PC-9 (cell line): ENCODE measurements at regions not wholly inside any gene's neighbourhood (a gene's known extent, or its start where the extent isn't known, plus 50 kb on each side); places are given as distances from the start of the nearest gene placed in this dataset.

ENCODE experiments used
- BruUV-seq: library from RNA; stranded (reverse); fragments of 400-500 nt; replicated peaks from 2 replicates; lab custom pipeline; 2021; lab: Mats Ljungman, UMichigan
- CTCF ChIA-PET: fragments of 300-600 bp; sonication (Branson Sonifier 250); formaldehyde crosslinking; loops from one replicate; lab custom pipeline; 2022; ENCODE audit warnings: antibody characterized with exemption; lab: Charles Lee
- POLR2A ChIA-PET: fragments of 300-600 bp; sonication (Branson Sonifier 250); formaldehyde crosslinking; loops from one replicate; lab custom pipeline; 2022; ENCODE audit warnings: antibody characterized with exemption; ENCODE audit not compliant: unreplicated experiment; lab: Charles Lee
- DNase-seq, 2 experiments: peaks; one replicate each; pipeline versions ENCODE4 v3.0.0 to v3.0.0-alpha.2; 2015 to 2022; ENCODE audit warnings: mixed read lengths in 1 of 2
- H2AFZ ChIP-seq: fragments of 200-600 bp; sonication (generic); 2 replicates; pipeline ENCODE4 v1.8.1; 2017; ENCODE audit warnings: antibody characterized with exemption
- H3F3A ChIP-seq: fragments of 200-600 bp; sonication (generic); 2 replicates; pipeline ENCODE4 v1.8.1; 2017; ENCODE audit warnings: antibody characterized with exemption, mild to moderate bottlenecking, low read depth; ENCODE audit not compliant: insufficient read depth
- H3K27ac ChIP-seq: fragments of 200-600 bp; sonication (generic); 2 replicates; pipeline ENCODE4 v1.6.1; 2016; ENCODE audit warnings: mixed run types
- H3K27me3 ChIP-seq: fragments of 200-600 bp; sonication (generic); 2 replicates; pipeline ENCODE4 v1.6.1; 2016; ENCODE audit warnings: low read depth, mixed run types; ENCODE audit not compliant: insufficient read depth
- H3K36me3 ChIP-seq: fragments of 200-600 bp; sonication (generic); 2 replicates; pipeline ENCODE4 v1.6.1; 2016; ENCODE audit warnings: low read depth, mixed run types
- H3K4me1 ChIP-seq: fragments of 200-600 bp; sonication (generic); replicated peaks from 2 replicates; pipeline ENCODE4 v1.6.1; 2016; ENCODE audit warnings: mixed run types; ENCODE audit not compliant: insufficient read depth
- H3K4me2 ChIP-seq: fragments of 200-600 bp; sonication (generic); 2 replicates; pipeline ENCODE4 v1.6.1; 2017; ENCODE audit warnings: mixed run types
- H3K4me3 ChIP-seq: fragments of 200-600 bp; sonication (generic); 2 replicates; pipeline ENCODE4 v1.6.1; 2016; ENCODE audit warnings: mixed run types
- H3K79me2 ChIP-seq: fragments of 200-600 bp; sonication (generic); 2 replicates; pipeline ENCODE4 v1.6.1; 2017; ENCODE audit warnings: low read depth, mixed run types
- H3K9me2 ChIP-seq: fragments of 200-600 bp; sonication (generic); 2 replicates; pipeline ENCODE4 v1.8.1; 2017; ENCODE audit warnings: mild to moderate bottlenecking; ENCODE audit not compliant: insufficient read depth
- H3K9me3 ChIP-seq: fragments of 200-600 bp; sonication (generic); 2 replicates; pipeline ENCODE4 v1.8.1; 2016; ENCODE audit warnings: low read depth; ENCODE audit not compliant: insufficient read depth
- H4K20me1 ChIP-seq: fragments of 200-600 bp; sonication (generic); 2 replicates; pipeline ENCODE4 v1.8.1; 2017; ENCODE audit not compliant: insufficient read depth
- EZH2 ChIP-seq: fragments of 200-600 bp; sonication (generic); IDR thresholded peaks from 2 replicates; pipeline ENCODE4 v1.8.0; 2017; ENCODE audit warnings: antibody characterized with exemption, low read depth
- intact Hi-C: fragments of 100-400 bp; cut with micrococcal nuclease; formaldehyde crosslinking; loops from one replicate; pipeline ENCODE4 v1.10.0; 2022; ENCODE audit not compliant: unreplicated experiment
- TF ChIP-seq, protein P1 (sequence below): fragments of 200-600 bp; sonication (generic); conservative IDR thresholded peaks from 2 replicates; pipeline ENCODE4 v1.6.1; 2017; ENCODE audit warnings: mixed run types, antibody characterized with exemption, mild to moderate bottlenecking, moderate library complexity

DNA sequence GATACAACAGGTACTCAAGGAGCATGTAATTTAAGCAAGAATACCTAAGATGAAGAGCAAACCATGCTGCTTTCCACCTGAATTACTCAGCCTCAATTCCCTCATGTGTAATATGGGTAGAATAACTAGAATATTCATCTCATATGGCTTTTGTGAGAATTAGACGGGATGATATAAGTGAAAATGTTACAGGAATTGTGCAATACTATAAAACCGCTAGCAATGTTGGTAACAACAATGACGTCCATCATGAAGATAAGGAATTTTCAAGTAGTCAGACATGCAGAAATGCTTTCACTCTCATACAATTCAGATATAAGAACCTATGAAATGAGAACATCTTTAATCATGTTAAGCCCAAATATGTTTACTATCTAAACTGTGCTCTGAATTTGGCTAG lies 2106.6 kb upstream of the CELF4 start:
- DNase-seq, result no peak
- H3K4me3 ChIP-seq, result no peak overlapping the region
- H3K9me3 ChIP-seq, result no peaks in the 10 kb centered on the region
- TF ChIP-seq, protein P1, sequence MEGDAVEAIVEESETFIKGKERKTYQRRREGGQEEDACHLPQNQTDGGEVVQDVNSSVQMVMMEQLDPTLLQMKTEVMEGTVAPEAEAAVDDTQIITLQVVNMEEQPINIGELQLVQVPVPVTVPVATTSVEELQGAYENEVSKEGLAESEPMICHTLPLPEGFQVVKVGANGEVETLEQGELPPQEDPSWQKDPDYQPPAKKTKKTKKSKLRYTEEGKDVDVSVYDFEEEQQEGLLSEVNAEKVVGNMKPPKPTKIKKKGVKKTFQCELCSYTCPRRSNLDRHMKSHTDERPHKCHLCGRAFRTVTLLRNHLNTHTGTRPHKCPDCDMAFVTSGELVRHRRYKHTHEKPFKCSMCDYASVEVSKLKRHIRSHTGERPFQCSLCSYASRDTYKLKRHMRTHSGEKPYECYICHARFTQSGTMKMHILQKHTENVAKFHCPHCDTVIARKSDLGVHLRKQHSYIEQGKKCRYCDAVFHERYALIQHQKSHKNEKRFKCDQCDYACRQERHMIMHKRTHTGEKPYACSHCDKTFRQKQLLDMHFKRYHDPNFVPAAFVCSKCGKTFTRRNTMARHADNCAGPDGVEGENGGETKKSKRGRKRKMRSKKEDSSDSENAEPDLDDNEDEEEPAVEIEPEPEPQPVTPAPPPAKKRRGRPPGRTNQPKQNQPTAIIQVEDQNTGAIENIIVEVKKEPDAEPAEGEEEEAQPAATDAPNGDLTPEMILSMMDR, result no peak
- no peak for TF ChIP-seq EZH2
- POLR2A ChIA-PET, result no interaction called here
- no peaks in the 10 kb centered on the region for H3K79me2 ChIP-seq
- H4K20me1 ChIP-seq, result no peaks in the 10 kb centered on the region
- no peaks in the 10 kb centered on the region for H3K36me3 ChIP-seq
- no peaks in the 10 kb centered on the region for H3K27me3 ChIP-seq
- no peak overlapping the region for H2AFZ ChIP-seq
- no peaks in the 10 kb centered on the region for H3K4me1 ChIP-seq
- H3K4me2 ChIP-seq, result no peak overlapping the region
- H3K27ac ChIP-seq, result no peak overlapping the region
- 0 out of 2 replicates have a peak, but pooled peaks cover 4% of the 10 kb centered on the region for H3K9me2 ChIP-seq
- BruUV-seq, result no TSS peak
- intact Hi-C loops, result no loop called here
- CTCF ChIA-PET, result no interaction called here
- H3F3A ChIP-seq, result no peaks in the 10 kb centered on the region

DNA sequence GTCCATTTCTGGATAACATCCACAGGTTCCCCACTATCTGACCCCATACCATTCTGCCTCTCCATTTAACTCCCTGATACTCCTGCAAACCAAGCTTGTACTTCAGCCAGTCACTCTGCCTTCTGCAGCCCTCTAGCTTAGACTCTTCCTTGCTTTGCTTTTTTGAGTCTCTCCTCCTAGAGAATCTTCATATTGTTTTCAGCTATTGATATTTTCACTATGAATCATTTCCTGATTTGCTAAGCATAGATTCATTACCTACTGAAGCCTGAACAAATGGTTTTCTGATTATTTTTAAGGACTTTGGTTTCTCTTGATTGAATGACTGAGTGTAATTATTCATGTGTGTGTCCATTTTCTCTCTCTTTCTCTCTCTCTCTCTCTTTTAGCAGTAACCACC lies 2102.3 kb upstream of the CELF4 start:
- POLR2A ChIA-PET, result no interaction called here
- H3K4me2 ChIP-seq, result no peak overlapping the region
- no peak overlapping the region for H3K4me3 ChIP-seq
- H3K36me3 ChIP-seq, result no peaks in the 10 kb centered on the region
- H3K27me3 ChIP-seq, result no peaks in the 10 kb centered on the region
- no peak overlapping the region for H3K27ac ChIP-seq
- H4K20me1 ChIP-seq, result no peaks in the 10 kb centered on the region
- no peak for DNase-seq
- no peaks in the 10 kb centered on the region for H3F3A ChIP-seq
- CTCF ChIA-PET, result no interaction called here
- no peak overlapping the region for H2AFZ ChIP-seq
- no peak for TF ChIP-seq EZH2
- TF ChIP-seq, protein P1, result no peak
- H3K79me2 ChIP-seq, result no peaks in the 10 kb centered on the region
- H3K4me1 ChIP-seq, result no peaks in the 10 kb centered on the region
- H3K9me2 ChIP-seq, result no peaks in the 10 kb centered on the region
- H3K9me3 ChIP-seq, result no peaks in the 10 kb centered on the region
- no TSS peak for BruUV-seq
- intact Hi-C loops, result no loop called here

DNA sequence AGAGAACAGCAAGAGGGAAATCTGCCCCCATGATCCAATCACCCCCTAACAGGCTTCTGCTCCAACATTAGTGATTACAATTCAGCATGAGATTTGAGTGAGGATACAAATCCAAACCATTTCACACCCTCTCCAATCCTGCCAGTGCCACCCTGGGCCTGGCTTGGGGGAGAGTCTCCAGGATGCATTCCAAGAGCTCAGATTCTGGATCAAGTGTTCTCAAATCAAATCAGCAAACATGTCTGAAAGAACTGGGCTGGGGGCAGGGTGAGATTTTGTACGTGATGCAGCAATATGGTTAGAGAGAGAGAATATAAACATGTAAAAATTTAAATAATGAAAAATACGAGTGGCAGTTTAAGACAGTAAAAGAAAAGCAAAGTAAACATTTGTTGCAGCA lies 2100.9 kb upstream of the CELF4 start:
- no peak for TF ChIP-seq EZH2
- TF ChIP-seq, protein P1, result no peak
- POLR2A ChIA-PET, result no interaction called here
- no peak for DNase-seq
- CTCF ChIA-PET, result no interaction called here
- Histone ChIP-seq H3K4me2 (no peak overlapping the region), H3K79me2 (no peaks in the 10 kb centered on the region), H2AFZ (no peak overlapping the region), H3K27ac (no peak overlapping the region), H3K27me3 (no peaks in the 10 kb centered on the region), H3K9me2 (no peaks in the 10 kb centered on the region), H3K9me3 (no peaks in the 10 kb centered on the region), H4K20me1 (no peaks in the 10 kb centered on the region), H3K36me3 (no peaks in the 10 kb centered on the region), H3K4me3 (no peak overlapping the region), H3F3A (no peaks in the 10 kb centered on the region), H3K4me1 (no peaks in the 10 kb centered on the region)
- intact Hi-C loops, result no loop called here
- no TSS peak for BruUV-seq
